ENCODE measurements at regions not wholly inside any gene's neighbourhood (a gene's known extent, or its start where the extent isn't known, plus 50 kb on each side); places are given as distances from the start of the nearest gene placed in this dataset.

GRCh38 chr18:60445341-60445740 is 72.8 kb upstream of the MC4R start:
- DNase-seq (ENCODE audit: low spot score in 2 of 2) (no peak), FAIRE-seq (no peak)

GRCh38 chr18:60446821-60447220 is 74.2 kb upstream of the MC4R start:
- FAIRE-seq (no peak), DNase-seq (ENCODE audit: low spot score in 2 of 2) (no peak)

GRCh38 chr18:60448487-60449267 is 76.1 kb upstream of the MC4R start:
- FAIRE-seq: no peak
- no peak for DNase-seq (ENCODE audit: low spot score in 2 of 2)

DNA sequence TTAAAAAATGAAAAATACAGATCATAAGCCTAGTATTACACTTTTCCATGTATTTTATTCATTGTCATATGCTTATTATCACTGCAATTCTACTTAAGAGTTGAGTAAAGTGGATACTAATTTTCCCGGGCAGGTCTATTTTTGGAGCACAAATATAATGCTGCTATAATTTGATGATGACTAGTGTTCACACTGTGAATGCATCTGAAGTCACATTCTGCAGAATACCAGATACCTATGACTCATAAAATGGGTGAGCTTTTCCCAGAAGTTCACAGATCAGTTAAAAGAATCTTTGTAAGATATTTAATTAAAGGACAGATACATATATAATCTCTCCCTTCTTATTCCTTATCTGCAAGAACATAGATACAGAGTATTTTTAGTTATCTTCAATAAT is 79.8 kb upstream of the MC4R start:
- no peak for FAIRE-seq

GRCh38 chr18:60466677-60467076 is 94.1 kb upstream of the MC4R start:
- no peak for DNase-seq (ENCODE audit: low spot score in 2 of 2)
- FAIRE-seq: no peak

More for the DNA sequence above, 79.8 kb upstream of the MC4R start:
- no peak for DNase-seq (ENCODE audit: low spot score in 2 of 2)

DNA sequence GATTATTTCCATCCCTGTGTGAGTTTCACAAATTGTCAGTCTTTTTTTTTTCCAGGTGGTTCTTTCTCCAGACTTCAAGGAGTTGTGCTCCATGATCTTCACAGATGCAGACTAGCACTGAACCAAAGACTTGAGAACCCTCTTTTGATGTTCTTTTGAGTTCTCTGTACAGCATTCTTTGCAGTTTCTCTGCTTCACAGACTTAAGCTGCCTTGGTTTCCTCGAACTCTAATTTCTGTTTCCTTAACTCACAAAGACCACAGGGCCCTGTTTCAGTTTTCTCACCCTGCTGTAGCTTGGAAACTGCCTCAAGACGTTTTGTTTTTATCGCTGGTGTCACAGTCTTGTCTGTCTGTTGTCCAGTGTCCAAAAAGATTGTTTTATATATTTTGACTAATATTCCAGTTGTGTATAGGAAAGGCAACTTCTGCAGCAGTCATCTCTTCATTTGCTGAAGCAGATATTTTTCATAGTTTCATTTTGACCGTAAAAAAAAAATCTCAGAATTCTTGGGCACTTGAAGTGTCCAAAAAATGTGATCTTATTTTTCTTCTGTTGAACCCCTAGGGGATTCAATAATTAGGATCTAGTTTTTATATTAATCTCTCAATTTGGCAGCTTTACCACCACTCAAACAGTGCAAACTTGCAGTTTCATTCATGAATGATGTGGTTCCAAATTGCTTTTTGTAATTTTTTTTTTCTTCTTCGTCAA is 97.0 kb upstream of the MC4R start:
- no peak for FAIRE-seq
- DNase-seq (ENCODE audit: low spot score in 2 of 2): no peak

DNA sequence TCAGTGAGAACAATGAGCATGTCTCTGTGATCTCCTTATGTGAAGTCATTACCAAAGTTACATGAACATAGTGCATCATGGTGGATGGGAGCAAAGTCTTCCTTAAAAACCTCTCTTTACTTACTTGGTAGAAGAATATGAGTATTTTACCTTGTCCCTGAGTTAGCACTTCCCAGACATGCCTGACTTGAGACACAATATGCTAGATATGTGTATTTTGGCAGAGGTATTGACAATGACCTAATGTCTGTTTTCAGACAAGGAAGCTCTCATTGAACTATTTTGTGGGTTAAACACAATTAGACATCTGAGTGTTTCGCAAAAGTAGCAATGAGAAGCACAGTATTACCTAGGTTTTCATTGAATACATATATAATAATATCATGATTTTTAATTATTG is 99.1 kb upstream of the MC4R start:
- DNase-seq (ENCODE audit: low spot score in 2 of 2): no peak
- no peak for FAIRE-seq

DNA sequence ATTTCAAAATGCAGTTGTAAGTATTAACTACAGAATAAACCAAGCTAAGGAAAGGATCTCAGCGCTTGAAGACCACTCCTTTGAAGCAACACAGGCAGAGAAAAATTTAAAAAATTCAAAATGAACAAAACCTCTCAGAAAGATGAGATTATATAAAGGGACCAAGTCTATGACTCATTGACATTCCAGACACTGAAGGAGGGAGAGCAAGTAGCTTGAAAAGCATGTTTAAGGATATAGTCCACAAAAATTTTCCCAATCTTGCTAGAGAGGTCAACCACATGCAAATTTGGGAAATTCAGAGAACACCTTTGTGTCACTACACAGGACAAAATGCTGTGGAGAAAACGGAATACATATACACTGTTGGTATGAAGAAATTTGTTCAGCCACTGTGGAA is 112.6 kb upstream of the MC4R start:
- no peak for FAIRE-seq
- DNase-seq (ENCODE audit: low spot score in 2 of 2): no peak

DNA sequence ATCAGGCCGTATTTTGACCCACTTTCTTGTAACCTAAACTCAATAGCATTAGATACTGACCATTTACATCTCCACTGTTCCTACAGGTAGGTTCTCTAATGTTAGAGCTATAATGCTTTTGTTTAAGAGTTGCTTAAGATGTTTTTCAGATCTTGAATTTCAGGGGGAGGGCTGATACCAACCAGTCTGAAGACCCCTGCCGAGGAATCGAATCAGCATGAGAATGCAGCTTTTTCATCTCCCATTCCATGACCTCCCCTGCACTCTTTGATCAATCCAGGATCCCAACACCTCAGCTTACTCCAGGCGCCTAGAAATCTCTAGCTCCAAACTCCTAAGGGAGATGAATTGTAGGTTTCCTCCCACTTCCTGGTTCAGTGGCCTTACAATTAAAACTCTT is 120.5 kb upstream of the MC4R start:
- FAIRE-seq: no peak
- DNase-seq (ENCODE audit: low spot score in 2 of 2): no peak

- DNase-seq (ENCODE audit: low spot score in 2 of 2) (no peak), FAIRE-seq (no peak)
Observed at GRCh38 chr18:60499675-60500074, 127.1 kb upstream of the MC4R start.

DNA sequence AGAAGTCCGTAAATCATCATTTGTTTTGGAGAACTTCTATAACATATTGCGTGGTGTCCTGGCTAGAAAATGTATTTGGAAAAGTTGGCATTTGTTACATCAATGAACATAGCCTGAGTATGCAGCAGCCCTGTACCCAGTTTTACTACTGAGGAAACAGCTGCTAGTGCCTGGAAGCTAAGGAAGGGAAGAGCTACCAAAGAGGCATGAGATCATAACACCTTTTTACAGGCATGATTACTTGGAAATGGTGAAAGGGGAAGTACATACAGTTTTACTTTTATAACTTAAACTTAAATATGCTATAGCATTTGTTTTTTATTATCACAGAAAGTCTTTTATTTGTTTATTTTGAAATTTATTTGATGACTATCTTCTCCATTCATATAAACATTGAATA is 128.4 kb upstream of the MC4R start:
- FAIRE-seq (no peak), DNase-seq (ENCODE audit: low spot score in 2 of 2) (no peak)

DNA sequence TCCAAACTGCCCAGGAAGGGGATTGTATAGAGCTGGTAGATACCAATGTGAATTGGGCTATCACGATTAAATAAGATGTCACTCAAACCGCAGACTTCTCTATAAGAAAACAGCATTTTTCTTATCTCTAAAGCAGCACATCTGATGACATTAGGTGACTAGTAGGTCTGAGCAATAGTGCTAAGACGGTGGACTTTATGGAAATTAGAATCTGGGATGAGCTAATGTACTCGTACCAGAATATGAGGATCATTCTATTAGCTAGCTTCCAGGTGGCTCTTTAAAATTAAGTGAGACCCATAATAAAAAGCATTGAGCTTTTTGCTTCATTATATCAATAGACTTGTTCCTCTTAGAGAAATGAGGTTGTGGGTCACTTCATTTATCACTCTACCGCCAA is 130.0 kb upstream of the MC4R start:
- no peak for DNase-seq (ENCODE audit: low spot score in 2 of 2)

DNA sequence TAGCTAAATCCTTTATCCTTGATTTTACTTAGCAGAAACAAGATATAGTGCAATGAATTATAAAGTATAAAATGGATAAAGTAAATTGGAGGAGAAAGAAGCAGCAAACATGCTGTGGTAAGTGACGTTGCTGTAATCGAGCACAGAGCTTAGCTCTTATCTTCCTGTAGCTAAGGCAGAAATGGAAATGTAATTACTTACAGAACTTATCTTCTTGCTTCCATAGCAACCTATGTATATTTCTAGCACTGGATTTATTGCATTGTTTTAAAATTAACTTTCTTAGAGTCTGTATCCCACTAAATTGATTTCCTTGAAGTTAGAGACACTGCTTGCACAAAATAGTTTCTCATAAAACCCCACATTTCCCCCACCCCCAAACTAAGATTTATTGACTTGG is 130.6 kb upstream of the MC4R start:
- FAIRE-seq (no peak), DNase-seq (ENCODE audit: low spot score in 2 of 2) (no peak)

More for the DNA sequence above, 130.0 kb upstream of the MC4R start:
- FAIRE-seq: no peak

GRCh38 chr18:60506190-60506589 is 133.6 kb upstream of the MC4R start:
- DNase-seq (ENCODE audit: low spot score in 2 of 2): no peak
- FAIRE-seq: no peak

DNA sequence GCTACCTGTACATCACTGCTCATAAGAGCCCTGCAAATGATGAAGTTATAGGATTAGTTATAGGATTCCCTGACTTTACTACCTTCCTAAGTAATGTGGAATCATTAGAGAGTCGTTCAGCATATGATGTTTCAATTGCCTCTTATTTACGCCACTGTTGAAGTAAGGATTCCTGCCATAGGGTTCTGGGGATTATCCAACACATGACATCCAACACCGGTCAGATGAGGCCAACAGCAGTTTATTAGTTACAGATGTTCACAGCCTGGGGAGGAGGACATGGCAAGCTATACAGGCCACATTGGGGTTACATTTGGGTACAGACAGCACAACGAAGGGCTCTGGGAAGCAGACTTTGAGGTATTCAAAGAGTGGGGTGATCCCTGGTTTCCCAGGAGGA is 134.1 kb upstream of the MC4R start:
- DNase-seq (ENCODE audit: low spot score in 2 of 2) (no peak), FAIRE-seq (no peak)

- FAIRE-seq (no peak), DNase-seq (ENCODE audit: low spot score in 2 of 2) (no peak)
Observed at GRCh38 chr18:60508108-60508507, 135.5 kb upstream of the MC4R start.

DNA sequence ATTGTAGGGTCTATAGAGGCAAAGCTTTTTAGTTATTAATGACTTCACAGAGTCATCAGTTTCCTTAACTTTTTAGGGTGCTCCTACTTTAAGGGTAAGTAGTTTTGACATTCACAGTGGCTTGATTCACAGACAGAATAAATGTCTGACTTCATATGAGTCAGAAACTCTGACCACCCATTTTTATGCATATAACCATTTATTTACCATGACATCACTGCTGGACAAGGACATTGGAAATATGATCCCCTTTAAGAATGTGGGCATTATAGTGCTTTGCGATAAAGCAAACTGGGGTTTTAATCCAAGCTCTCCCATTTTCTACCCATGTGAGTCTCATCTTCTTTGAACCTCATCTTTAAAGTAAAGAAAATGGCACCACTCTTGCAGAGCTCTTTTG is 162.0 kb upstream of the MC4R start:
- DNase-seq (ENCODE audit: low spot score in 2 of 2) (no peak), FAIRE-seq (no peak)

GRCh38 chr18:60537074-60537473 is 164.5 kb upstream of the MC4R start:
- FAIRE-seq: no peak
- no peak for DNase-seq (ENCODE audit: low spot score in 2 of 2)

- FAIRE-seq: no peak
- no peak for DNase-seq (ENCODE audit: low spot score in 2 of 2)
Observed at GRCh38 chr18:60538891-60539290, 166.3 kb upstream of the MC4R start.

- FAIRE-seq (peak; percentile 67), DNase-seq (ENCODE audit: low spot score in 2 of 2) (no peak)
Observed at GRCh38 chr18:60541661-60542060, 169.1 kb upstream of the MC4R start.

GRCh38 chr18:60543646-60544045 is 171.1 kb upstream of the MC4R start:
- DNase-seq (ENCODE audit: low spot score in 2 of 2) (no peak), FAIRE-seq (no peak)

- FAIRE-seq (peak; percentile 99), DNase-seq (ENCODE audit: low spot score in 2 of 2) (peak; percentile 8 to 21)
Observed at GRCh38 chr18:60549338-60549960, 176.9 kb upstream of the MC4R start.
